ENCODE measurements at regions not wholly inside any gene's neighbourhood (a gene's known extent, or its start where the extent isn't known, plus 50 kb on each side); places are given as distances from the start of the nearest gene placed in this dataset.

DNA sequence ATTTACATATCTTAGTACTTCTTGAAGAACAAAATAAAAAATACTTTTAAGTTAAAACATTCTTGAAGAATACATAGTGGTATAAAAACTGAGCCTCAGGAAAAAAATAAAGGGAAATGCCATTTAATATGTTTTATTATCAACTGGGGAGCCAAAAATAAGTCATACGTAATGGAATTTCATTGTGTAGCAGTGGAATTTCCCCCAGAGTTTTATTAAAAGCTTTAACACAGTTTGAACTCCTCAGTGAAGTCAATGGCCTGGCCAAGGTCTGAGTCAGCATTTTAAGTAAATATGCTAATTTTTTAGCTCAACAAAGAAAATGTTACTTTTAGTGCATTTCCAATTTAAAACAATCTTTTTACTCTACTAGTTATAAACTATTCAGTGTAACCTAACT, 350.1 kb upstream of the ATP2B1 start:
- BruUV-seq (replicated peaks), result no TSS peak
- intact Hi-C loops (cut with micrococcal nuclease; ENCODE audit: unreplicated experiment), result no loop called here
- H3K27ac Mint-ChIP-seq (ENCODE audit: unreplicated experiment), result no peak overlapping the region

DNA sequence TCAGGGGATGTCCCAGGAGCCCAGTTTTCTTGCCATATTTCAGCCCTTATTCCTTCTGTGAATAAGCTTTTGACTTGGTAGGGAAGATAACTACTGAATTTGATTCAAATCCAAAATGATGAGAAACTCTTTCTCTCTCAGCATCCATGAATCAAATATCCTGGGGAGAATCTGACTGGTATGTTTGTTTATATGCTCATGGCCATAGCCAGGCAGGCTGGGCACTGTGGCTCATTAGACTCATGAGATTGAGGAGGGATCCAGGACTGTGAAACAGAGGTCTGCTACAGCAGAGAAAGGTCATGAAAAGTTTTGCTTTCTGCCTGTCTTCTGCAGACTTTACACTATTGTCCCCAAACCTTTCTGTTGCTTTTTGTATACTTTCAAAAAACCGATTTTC, 346.4 kb upstream of the ATP2B1 start:
- no peak overlapping the region for H3K4me3 Mint-ChIP-seq (ENCODE audit: low read depth, unreplicated experiment)
- H3K9me3 Mint-ChIP-seq (ENCODE audit: low read depth, unreplicated experiment), result no peaks in the 10 kb centered on the region
- H3K4me1 Mint-ChIP-seq (ENCODE audit: low read depth, unreplicated experiment), result no peaks in the 10 kb centered on the region
- DNase-seq, result no peak
- no peaks in the 10 kb centered on the region for H3K27me3 Mint-ChIP-seq (ENCODE audit: unreplicated experiment)
- no peak overlapping the region for H3K27ac Mint-ChIP-seq (ENCODE audit: unreplicated experiment)
- TF ChIP-seq, protein P1, sequence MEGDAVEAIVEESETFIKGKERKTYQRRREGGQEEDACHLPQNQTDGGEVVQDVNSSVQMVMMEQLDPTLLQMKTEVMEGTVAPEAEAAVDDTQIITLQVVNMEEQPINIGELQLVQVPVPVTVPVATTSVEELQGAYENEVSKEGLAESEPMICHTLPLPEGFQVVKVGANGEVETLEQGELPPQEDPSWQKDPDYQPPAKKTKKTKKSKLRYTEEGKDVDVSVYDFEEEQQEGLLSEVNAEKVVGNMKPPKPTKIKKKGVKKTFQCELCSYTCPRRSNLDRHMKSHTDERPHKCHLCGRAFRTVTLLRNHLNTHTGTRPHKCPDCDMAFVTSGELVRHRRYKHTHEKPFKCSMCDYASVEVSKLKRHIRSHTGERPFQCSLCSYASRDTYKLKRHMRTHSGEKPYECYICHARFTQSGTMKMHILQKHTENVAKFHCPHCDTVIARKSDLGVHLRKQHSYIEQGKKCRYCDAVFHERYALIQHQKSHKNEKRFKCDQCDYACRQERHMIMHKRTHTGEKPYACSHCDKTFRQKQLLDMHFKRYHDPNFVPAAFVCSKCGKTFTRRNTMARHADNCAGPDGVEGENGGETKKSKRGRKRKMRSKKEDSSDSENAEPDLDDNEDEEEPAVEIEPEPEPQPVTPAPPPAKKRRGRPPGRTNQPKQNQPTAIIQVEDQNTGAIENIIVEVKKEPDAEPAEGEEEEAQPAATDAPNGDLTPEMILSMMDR (IDR thresholded peaks at IDR 0.05; ENCODE audit: unreplicated experiment), result no peak
- BruUV-seq (replicated peaks), result no TSS peak
- CTCF ChIA-PET, result no interaction called here
- no peaks in the 10 kb centered on the region for H3K36me3 Mint-ChIP-seq (ENCODE audit: insufficient read depth, unreplicated experiment)
- intact Hi-C loops (cut with micrococcal nuclease; ENCODE audit: unreplicated experiment), result no loop called here

More for the DNA sequence above, 350.1 kb upstream of the ATP2B1 start:
- no peak for DNase-seq
- no peaks in the 10 kb centered on the region for H3K27me3 Mint-ChIP-seq (ENCODE audit: unreplicated experiment)
- CTCF ChIA-PET, result no interaction called here
- H3K9me3 Mint-ChIP-seq (ENCODE audit: low read depth, unreplicated experiment), result no peaks in the 10 kb centered on the region
- TF ChIP-seq, protein P1 (IDR thresholded peaks at IDR 0.05; ENCODE audit: unreplicated experiment), result no peak
- no peaks in the 10 kb centered on the region for H3K36me3 Mint-ChIP-seq (ENCODE audit: insufficient read depth, unreplicated experiment)
- H3K4me1 Mint-ChIP-seq (ENCODE audit: low read depth, unreplicated experiment), result no peaks in the 10 kb centered on the region
- no peak overlapping the region for H3K4me3 Mint-ChIP-seq (ENCODE audit: low read depth, unreplicated experiment)

DNA sequence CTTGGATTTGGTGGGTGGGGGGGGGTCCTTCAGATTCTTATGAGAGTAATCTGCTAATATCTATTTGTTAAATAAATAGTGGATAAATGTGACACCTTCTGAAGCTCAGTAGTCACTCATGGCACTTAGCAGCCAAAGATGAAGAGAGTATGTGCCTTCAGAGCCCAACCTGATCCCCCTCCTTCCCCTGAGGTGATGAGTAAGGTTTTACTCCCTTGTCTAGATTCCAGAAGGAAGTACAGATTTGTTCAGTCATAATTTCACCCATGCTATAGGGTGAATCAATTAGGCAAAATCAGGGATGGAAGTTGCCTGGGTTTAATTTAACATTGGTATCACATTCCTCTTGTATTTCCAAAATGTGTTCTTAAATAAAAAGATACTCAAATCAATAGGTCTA, 340.3 kb upstream of the ATP2B1 start:
- BruUV-seq (replicated peaks), result no TSS peak
- H3K9me3 Mint-ChIP-seq (ENCODE audit: low read depth, unreplicated experiment), result no peaks in the 10 kb centered on the region
- TF ChIP-seq, protein P1 (IDR thresholded peaks at IDR 0.05; ENCODE audit: unreplicated experiment), result no peak
- no peaks in the 10 kb centered on the region for H3K36me3 Mint-ChIP-seq (ENCODE audit: insufficient read depth, unreplicated experiment)
- no peaks in the 10 kb centered on the region for H3K4me1 Mint-ChIP-seq (ENCODE audit: low read depth, unreplicated experiment)
- DNase-seq, result no peak
- intact Hi-C loops (cut with micrococcal nuclease; ENCODE audit: unreplicated experiment), result no loop called here
- CTCF ChIA-PET, result no interaction called here
- H3K27me3 Mint-ChIP-seq (ENCODE audit: unreplicated experiment), result no peaks in the 10 kb centered on the region
- no peak overlapping the region for H3K27ac Mint-ChIP-seq (ENCODE audit: unreplicated experiment)
- H3K4me3 Mint-ChIP-seq (ENCODE audit: low read depth, unreplicated experiment), result no peak overlapping the region

DNA sequence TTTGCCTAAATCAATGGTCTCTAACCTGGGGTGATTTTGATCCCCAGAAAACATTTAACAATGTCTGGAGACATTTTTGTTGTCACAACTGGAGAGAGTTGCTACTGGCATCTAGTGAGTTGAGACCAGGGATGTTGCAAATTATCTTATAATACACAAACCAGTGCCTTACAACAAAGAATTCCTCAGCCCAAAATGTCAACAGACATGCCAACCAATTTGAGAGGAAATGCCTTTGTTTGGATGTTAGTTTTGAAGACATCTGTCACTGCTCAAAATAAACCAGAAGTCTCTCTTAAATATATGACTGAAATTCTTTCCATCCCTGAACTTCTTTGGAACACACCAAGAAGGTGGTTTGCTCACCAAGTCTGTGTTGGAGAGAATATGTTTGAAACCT, 336.9 kb upstream of the ATP2B1 start:
- Mint-ChIP-seq H3K4me1 (ENCODE audit: low read depth, unreplicated experiment) (no peaks in the 10 kb centered on the region), H3K9me3 (ENCODE audit: low read depth, unreplicated experiment) (no peaks in the 10 kb centered on the region), H3K27me3 (ENCODE audit: unreplicated experiment) (no peaks in the 10 kb centered on the region), H3K36me3 (ENCODE audit: insufficient read depth, unreplicated experiment) (no peaks in the 10 kb centered on the region), H3K4me3 (ENCODE audit: low read depth, unreplicated experiment) (no peak overlapping the region), H3K27ac (ENCODE audit: unreplicated experiment) (no peak overlapping the region)
- no peak for DNase-seq
- TF ChIP-seq, protein P1 (IDR thresholded peaks at IDR 0.05; ENCODE audit: unreplicated experiment), result no peak
- BruUV-seq (replicated peaks), result no TSS peak
- intact Hi-C loops (cut with micrococcal nuclease; ENCODE audit: unreplicated experiment), result no loop called here
- CTCF ChIA-PET, result interaction anchor here (0.6 kb wide), 1 partner anchor 14 kb away, joined by 3 read pairs; no protein-coding TSS in a partner anchor
